OCI-LY3 (cell line): ENCODE measurements at regions not wholly inside any gene's neighbourhood (a gene's known extent, or its start where the extent isn't known, plus 50 kb on each side); places are given as distances from the start of the nearest gene placed in this dataset.

Source experiments
- H2AFZ ChIP-seq: fragments of 200-600, 300-600 bp; shearing (Covaris generic); 2 replicates; pipeline ENCODE4 v1.6.0; 2014; ENCODE audit warnings: antibody characterized with exemption, low read depth, low read length
- H3K27ac ChIP-seq: fragments of 200-600, 300-600 bp; sonication (generic); 2 replicates; pipeline ENCODE4 v1.5.1; 2014; ENCODE audit warnings: mild to moderate bottlenecking, low read length, moderate library complexity, mixed read lengths
- H3K27me3 ChIP-seq: fragments of 200-600, 300-600 bp; sonication (generic); 2 replicates; pipeline ENCODE4 v1.6.1; 2014; ENCODE audit warnings: low read depth, low read length, mixed read lengths
- H3K36me3 ChIP-seq: fragments of 200-600, 300-600 bp; sonication (generic); replicated peaks from 2 replicates; pipeline ENCODE3; 2014; ENCODE audit warnings: low read depth, low read length, mixed read lengths
- H3K4me1 ChIP-seq: fragments of 300-600, 200-600 bp; sonication (generic); 2 replicates; pipeline ENCODE4 v1.6.1; 2014; ENCODE audit warnings: low read length, mixed read lengths
- H3K4me2 ChIP-seq: fragments of 200-600, 300-600 bp; sonication (generic); 2 replicates; pipeline ENCODE4 v1.6.1; 2014; ENCODE audit warnings: low read length, mixed read lengths
- H3K4me3 ChIP-seq: fragments of 300-600, 200-600 bp; sonication (generic); 2 replicates; pipeline ENCODE4 v1.5.1; 2014; ENCODE audit warnings: antibody characterized with exemption, mild to moderate bottlenecking, low read length, moderate library complexity
- H3K79me2 ChIP-seq: fragments of 300-600, 200-600 bp; shearing (Covaris generic); 2 replicates; pipeline ENCODE4 v1.6.1; 2014; ENCODE audit warnings: mild to moderate bottlenecking, low read length, mixed read lengths
- H3K9ac ChIP-seq: fragments of 300-600, 200-600 bp; shearing (Covaris generic); 2 replicates; pipeline ENCODE4 v1.6.0; 2014; ENCODE audit warnings: mild to moderate bottlenecking, low read length, moderate library complexity
- H3K9me3 ChIP-seq: fragments of 200-600, 300-600 bp; shearing (Covaris generic); 2 replicates; pipeline ENCODE4 v1.6.1; 2014; ENCODE audit warnings: low read length, mixed read lengths; ENCODE audit not compliant: insufficient read depth
- H4K20me1 ChIP-seq: fragments of 200-600, 300-600 bp; sonication (generic); 2 replicates; pipeline ENCODE4 v1.6.1; 2016; ENCODE audit warnings: low read length, mixed read lengths; ENCODE audit not compliant: insufficient read depth
- EZH2phosphoT487 ChIP-seq: fragments of 200-600 bp; shearing (Covaris generic); IDR thresholded peaks from 2 replicates; pipeline ENCODE4 v1.6.1; 2018; ENCODE audit warnings: antibody characterized with exemption, mixed run types, low read depth
- TF ChIP-seq, protein P1 (sequence below): fragments of 200-600, 300-600 bp; sonication (generic); IDR thresholded peaks from 2 replicates; pipeline ENCODE4 v1.5.1; 2014; ENCODE audit warnings: antibody characterized with exemption, low read length, low read depth

DNA sequence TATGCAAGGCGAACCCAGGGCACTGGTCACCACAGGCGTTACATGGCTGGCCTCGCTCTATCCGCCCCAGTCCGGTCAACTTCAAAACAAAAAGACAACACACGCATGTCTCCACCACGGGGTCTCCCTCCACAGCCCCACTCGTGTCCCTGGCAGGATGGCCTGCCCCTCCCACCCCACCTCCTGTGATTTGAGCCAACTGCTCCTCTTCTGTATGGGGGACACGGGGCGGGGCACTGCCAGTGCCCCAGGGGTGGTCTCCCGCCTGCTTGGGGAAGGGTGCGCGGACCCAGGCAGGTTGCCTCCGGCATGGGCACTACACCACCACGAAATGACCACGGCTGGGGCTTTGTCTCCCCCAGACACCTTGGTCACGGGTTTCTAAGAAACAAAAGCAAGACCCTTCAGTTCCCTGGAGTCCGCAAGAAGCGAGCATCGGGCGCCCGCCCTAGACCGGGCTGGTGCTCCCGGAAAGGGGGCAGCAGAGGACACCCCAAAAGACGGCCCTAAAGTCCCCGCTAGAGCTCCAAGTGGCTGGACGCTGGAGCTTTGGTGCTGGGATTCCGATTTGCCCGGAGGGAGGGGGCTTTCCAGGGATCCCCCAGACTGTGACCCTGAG, 219.3 kb upstream of the PRICKLE2 start:
- H3K4me2 ChIP-seq = no peak overlapping the region
- H3K27me3 ChIP-seq = no peaks in the 10 kb centered on the region
- no peak overlapping the region for H3K9ac ChIP-seq

DNA sequence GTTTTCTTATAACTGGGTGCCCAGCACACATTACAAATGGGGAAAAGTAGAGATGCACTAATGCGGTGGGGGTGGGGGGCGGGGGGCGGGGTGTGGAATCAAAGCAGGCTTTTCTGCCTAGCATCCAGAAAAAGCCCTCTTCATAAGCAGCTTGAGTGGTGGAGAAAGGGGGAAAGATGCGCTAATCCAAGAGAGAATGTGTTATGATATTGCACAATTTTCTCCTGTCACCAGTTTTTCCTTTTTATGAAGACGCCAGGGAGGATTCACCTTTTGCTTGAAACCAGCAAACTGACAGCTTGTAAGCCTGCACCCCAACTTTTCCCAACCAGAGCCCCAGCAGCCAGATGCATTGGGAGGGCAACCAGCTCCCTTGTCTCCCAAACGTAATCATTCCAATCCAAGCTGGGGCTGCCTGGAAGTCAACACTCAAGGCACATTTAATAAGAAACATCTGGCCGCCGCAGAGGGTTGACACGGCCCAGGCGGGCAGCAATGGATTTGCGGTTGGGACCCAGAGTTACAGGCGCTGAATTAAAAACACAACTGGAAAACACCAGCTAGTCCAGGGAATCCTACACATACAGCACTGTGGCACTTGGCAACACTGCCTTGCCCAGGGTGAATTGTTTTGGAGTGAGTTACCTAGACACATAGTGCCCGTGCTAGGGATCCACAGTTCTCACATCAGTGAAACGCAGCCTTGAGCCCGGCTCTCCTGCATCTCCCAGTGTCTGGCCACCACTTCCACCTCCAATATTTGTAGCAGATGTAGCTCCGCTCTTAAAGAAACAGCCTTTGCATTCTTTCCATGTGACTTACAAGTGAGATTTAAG, 218.5 kb upstream of the PRICKLE2 start:
- TF ChIP-seq EZH2phosphoT487 = no peak
- TF ChIP-seq, protein P1, sequence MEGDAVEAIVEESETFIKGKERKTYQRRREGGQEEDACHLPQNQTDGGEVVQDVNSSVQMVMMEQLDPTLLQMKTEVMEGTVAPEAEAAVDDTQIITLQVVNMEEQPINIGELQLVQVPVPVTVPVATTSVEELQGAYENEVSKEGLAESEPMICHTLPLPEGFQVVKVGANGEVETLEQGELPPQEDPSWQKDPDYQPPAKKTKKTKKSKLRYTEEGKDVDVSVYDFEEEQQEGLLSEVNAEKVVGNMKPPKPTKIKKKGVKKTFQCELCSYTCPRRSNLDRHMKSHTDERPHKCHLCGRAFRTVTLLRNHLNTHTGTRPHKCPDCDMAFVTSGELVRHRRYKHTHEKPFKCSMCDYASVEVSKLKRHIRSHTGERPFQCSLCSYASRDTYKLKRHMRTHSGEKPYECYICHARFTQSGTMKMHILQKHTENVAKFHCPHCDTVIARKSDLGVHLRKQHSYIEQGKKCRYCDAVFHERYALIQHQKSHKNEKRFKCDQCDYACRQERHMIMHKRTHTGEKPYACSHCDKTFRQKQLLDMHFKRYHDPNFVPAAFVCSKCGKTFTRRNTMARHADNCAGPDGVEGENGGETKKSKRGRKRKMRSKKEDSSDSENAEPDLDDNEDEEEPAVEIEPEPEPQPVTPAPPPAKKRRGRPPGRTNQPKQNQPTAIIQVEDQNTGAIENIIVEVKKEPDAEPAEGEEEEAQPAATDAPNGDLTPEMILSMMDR = no peak
- Histone ChIP-seq H4K20me1 (no peaks in the 10 kb centered on the region), H3K4me2 (no peak overlapping the region), H3K4me1 (peaks cover 37% of the 10 kb centered on the region), H3K27me3 (no peaks in the 10 kb centered on the region), H3K9me3 (no peaks in the 10 kb centered on the region), H3K36me3 (no peaks in the 10 kb centered on the region), H2AFZ (no peak overlapping the region), H3K4me3 (no peak overlapping the region), H3K27ac (no peak overlapping the region), H3K9ac (no peak overlapping the region), H3K79me2 (no peaks in the 10 kb centered on the region)

More for the DNA sequence above, 219.3 kb upstream of the PRICKLE2 start:
- H3K79me2 ChIP-seq = no peaks in the 10 kb centered on the region
- no peak overlapping the region for H2AFZ ChIP-seq
- no peaks in the 10 kb centered on the region for H4K20me1 ChIP-seq
- H3K9me3 ChIP-seq = no peaks in the 10 kb centered on the region
- H3K36me3 ChIP-seq = no peaks in the 10 kb centered on the region
- H3K4me1 ChIP-seq = peaks cover 38% of the 10 kb centered on the region
- H3K27ac ChIP-seq = no peak overlapping the region
- TF ChIP-seq EZH2phosphoT487 = no peak
- TF ChIP-seq, protein P1 = no peak
- H3K4me3 ChIP-seq = no peak overlapping the region

DNA sequence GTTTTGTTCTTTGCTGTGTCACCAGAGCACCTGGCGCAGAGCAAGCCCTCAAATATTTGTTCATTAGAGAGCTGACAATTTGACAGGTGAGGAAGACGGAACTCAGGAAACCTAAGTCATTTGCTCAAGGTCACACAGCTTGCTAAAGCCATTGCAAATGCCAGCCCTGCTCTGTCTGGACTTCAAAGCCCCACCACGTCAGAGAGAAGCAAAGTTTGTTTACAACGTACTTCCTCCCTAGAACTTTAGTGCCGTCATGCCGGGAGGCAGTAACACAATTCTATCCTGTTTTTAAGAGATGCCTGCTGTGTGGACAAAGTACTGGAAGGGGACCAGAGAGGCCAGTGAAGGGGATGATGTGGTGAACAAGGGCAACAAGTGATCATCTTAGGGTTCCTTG, 216.6 kb upstream of the PRICKLE2 start:
- Histone ChIP-seq H3K36me3 (no peaks in the 10 kb centered on the region), H3K4me2 (no peak overlapping the region), H3K27me3 (no peaks in the 10 kb centered on the region), H3K79me2 (no peaks in the 10 kb centered on the region), H3K9me3 (peaks cover 4% of the 10 kb centered on the region), H4K20me1 (no peaks in the 10 kb centered on the region), H3K4me1 (peaks cover 18% of the 10 kb centered on the region), H2AFZ (no peak overlapping the region), H3K9ac (no peak overlapping the region), H3K27ac (no peak overlapping the region), H3K4me3 (no peak overlapping the region)
- TF ChIP-seq, protein P1 = no peak
- TF ChIP-seq EZH2phosphoT487 = no peak

DNA sequence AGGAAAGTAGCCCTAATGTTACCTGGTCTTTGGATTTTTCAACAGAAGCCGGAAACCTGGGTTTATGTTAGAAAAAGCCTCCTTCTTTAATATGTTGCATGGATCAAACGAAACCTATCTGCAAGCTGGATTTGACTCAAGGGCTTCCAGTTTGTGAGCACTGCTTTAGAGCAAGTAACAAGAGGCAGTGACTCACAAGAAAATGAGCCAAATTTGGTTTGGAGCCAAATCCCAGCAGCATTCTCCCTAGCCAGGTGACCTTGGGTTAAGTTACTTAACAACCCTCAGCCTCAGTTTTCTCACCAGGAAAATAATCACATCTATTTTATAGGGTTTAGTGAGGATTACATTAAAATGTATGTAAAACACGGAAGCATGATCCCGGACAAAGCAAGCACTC, 215.2 kb upstream of the PRICKLE2 start:
- TF ChIP-seq, protein P1 = no peak
- no peak for TF ChIP-seq EZH2phosphoT487
- H3K27ac ChIP-seq = no peak overlapping the region

More for the DNA sequence above, 215.2 kb upstream of the PRICKLE2 start:
- Histone ChIP-seq H3K9ac (no peak overlapping the region), H3K4me2 (no peak overlapping the region; the same call in 1 of the 2 replicates), H3K9me3 (peaks cover 5% of the 10 kb centered on the region), H3K27me3 (no peaks in the 10 kb centered on the region), H3K4me1 (peaks cover 15% of the 10 kb centered on the region), H4K20me1 (no peaks in the 10 kb centered on the region), H3K79me2 (no peaks in the 10 kb centered on the region), H3K36me3 (no peaks in the 10 kb centered on the region), H2AFZ (no peak overlapping the region), H3K4me3 (no peak overlapping the region)
